ENCODE measurements at regions not wholly inside any gene's neighbourhood (a gene's known extent, or its start where the extent isn't known, plus 50 kb on each side); places are given as distances from the start of the nearest gene placed in this dataset.

DNA sequence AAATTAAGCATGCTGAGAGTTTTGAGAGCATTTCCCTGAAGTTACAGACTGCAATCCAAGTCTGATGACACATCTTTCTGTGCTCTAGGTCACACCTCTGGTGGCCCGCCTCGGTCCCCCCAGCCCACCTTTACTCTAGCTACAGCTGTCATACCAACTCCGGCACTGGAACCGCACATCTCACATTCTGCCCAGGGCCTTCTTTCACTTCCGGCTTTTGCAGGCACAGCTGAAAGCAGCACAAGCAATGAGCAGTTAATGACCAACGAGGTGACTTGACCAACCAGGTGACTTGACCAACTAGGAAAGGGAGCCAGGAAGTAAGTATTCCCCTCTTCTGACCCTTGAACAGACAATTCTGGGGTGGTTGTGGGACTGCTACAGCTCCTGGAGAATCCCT, 88.6 kb upstream of the MOCS1 start:
- TF ChIP-seq GABPA (IDR thresholded peaks at IDR 0.05; ENCODE audit: low read depth) = no peak
- TF ChIP-seq, protein P1, sequence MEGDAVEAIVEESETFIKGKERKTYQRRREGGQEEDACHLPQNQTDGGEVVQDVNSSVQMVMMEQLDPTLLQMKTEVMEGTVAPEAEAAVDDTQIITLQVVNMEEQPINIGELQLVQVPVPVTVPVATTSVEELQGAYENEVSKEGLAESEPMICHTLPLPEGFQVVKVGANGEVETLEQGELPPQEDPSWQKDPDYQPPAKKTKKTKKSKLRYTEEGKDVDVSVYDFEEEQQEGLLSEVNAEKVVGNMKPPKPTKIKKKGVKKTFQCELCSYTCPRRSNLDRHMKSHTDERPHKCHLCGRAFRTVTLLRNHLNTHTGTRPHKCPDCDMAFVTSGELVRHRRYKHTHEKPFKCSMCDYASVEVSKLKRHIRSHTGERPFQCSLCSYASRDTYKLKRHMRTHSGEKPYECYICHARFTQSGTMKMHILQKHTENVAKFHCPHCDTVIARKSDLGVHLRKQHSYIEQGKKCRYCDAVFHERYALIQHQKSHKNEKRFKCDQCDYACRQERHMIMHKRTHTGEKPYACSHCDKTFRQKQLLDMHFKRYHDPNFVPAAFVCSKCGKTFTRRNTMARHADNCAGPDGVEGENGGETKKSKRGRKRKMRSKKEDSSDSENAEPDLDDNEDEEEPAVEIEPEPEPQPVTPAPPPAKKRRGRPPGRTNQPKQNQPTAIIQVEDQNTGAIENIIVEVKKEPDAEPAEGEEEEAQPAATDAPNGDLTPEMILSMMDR (IDR thresholded peaks at IDR 0.05; ENCODE audit: insufficient read depth, low read length) = no peak
- no peak for TF ChIP-seq POLR2AphosphoS5 (IDR thresholded peaks at IDR 0.05; ENCODE audit: low read depth)
- TF ChIP-seq, protein P2, sequence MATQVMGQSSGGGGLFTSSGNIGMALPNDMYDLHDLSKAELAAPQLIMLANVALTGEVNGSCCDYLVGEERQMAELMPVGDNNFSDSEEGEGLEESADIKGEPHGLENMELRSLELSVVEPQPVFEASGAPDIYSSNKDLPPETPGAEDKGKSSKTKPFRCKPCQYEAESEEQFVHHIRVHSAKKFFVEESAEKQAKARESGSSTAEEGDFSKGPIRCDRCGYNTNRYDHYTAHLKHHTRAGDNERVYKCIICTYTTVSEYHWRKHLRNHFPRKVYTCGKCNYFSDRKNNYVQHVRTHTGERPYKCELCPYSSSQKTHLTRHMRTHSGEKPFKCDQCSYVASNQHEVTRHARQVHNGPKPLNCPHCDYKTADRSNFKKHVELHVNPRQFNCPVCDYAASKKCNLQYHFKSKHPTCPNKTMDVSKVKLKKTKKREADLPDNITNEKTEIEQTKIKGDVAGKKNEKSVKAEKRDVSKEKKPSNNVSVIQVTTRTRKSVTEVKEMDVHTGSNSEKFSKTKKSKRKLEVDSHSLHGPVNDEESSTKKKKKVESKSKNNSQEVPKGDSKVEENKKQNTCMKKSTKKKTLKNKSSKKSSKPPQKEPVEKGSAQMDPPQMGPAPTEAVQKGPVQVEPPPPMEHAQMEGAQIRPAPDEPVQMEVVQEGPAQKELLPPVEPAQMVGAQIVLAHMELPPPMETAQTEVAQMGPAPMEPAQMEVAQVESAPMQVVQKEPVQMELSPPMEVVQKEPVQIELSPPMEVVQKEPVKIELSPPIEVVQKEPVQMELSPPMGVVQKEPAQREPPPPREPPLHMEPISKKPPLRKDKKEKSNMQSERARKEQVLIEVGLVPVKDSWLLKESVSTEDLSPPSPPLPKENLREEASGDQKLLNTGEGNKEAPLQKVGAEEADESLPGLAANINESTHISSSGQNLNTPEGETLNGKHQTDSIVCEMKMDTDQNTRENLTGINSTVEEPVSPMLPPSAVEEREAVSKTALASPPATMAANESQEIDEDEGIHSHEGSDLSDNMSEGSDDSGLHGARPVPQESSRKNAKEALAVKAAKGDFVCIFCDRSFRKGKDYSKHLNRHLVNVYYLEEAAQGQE (IDR thresholded peaks at IDR 0.05; ENCODE audit: insufficient replicate concordance, low read depth) = no peak

Measured in HL-60 (cell line).